ENCODE measurements at regions not wholly inside any gene's neighbourhood (a gene's known extent, or its start where the extent isn't known, plus 50 kb on each side); places are given as distances from the start of the nearest gene placed in this dataset.

DNA sequence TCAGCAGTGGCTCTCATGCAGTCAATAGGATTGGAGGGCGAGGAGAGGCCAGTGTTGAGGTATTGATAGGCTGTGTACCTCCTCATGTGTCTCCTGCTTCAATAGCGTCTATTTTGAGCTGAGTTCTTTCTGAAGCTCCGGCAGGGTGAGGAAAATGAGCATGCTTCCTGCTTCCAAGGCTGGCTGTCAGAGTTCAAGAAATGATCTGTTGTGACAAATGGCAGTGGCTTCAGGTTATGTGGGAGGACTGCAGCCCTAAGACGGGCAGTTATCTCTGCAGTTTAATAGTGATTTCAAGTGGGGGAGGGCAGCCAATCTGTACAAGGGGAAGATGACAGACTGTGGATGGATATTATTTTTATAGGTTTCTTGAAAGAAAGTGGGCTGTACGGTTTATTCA is 54.0 kb upstream of the CXCL14 start:
- TF ChIP-seq ZFX (IDR thresholded peaks at IDR 0.05; ENCODE audit: borderline replicate concordance), result no peak
- TF ChIP-seq, protein P1, sequence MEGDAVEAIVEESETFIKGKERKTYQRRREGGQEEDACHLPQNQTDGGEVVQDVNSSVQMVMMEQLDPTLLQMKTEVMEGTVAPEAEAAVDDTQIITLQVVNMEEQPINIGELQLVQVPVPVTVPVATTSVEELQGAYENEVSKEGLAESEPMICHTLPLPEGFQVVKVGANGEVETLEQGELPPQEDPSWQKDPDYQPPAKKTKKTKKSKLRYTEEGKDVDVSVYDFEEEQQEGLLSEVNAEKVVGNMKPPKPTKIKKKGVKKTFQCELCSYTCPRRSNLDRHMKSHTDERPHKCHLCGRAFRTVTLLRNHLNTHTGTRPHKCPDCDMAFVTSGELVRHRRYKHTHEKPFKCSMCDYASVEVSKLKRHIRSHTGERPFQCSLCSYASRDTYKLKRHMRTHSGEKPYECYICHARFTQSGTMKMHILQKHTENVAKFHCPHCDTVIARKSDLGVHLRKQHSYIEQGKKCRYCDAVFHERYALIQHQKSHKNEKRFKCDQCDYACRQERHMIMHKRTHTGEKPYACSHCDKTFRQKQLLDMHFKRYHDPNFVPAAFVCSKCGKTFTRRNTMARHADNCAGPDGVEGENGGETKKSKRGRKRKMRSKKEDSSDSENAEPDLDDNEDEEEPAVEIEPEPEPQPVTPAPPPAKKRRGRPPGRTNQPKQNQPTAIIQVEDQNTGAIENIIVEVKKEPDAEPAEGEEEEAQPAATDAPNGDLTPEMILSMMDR (IDR thresholded peaks at IDR 0.05), result no peak
- H3K27ac ChIP-seq, result no peak overlapping the region

DNA sequence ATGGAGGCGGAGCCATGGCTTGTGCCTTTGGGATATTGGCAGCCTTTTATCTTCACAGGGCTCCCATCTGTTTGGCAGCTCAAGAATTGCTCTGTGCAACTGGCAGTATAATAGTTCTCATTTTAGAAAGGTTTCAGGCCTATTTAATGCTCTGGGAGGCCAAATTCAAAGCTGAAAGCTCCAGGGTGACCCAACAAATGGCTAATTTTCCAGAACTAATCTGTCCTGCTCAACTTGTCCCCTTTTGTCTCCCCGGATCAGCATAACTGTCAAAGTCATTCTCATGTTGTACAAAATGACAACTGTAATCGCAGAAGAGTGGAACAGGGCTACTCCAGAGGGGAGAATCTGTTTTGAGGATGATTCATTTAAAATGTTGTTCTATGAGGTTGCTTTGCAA is 52.6 kb upstream of the CXCL14 start:
- H3K27ac ChIP-seq, result no peak overlapping the region
- TF ChIP-seq ZFX (IDR thresholded peaks at IDR 0.05; ENCODE audit: borderline replicate concordance), result no peak
- TF ChIP-seq, protein P1 (IDR thresholded peaks at IDR 0.05), result no peak

DNA sequence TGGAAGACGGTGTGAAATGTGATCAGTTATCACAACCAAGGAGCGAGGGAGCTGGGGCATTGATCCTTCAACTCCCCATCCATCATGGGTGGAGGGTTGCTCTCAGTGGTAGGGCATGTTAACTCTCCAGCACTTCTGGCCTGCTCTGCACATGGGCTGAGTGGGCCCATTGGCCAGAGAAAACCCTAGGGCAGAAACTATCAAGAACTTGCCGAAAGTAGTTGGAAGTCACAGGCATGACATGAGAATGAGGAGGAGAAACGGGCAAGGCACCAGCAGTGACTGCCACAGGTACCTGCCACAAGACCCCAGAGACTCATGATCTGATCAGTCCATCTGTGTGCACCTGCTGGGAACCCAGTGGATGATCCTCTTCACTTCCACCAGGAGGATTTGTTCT is 50.9 kb upstream of the CXCL14 start:
- H3K27ac ChIP-seq, result no peak overlapping the region
- TF ChIP-seq, protein P1 (IDR thresholded peaks at IDR 0.05), result no peak
- no peak for TF ChIP-seq ZFX (IDR thresholded peaks at IDR 0.05; ENCODE audit: borderline replicate concordance)

DNA sequence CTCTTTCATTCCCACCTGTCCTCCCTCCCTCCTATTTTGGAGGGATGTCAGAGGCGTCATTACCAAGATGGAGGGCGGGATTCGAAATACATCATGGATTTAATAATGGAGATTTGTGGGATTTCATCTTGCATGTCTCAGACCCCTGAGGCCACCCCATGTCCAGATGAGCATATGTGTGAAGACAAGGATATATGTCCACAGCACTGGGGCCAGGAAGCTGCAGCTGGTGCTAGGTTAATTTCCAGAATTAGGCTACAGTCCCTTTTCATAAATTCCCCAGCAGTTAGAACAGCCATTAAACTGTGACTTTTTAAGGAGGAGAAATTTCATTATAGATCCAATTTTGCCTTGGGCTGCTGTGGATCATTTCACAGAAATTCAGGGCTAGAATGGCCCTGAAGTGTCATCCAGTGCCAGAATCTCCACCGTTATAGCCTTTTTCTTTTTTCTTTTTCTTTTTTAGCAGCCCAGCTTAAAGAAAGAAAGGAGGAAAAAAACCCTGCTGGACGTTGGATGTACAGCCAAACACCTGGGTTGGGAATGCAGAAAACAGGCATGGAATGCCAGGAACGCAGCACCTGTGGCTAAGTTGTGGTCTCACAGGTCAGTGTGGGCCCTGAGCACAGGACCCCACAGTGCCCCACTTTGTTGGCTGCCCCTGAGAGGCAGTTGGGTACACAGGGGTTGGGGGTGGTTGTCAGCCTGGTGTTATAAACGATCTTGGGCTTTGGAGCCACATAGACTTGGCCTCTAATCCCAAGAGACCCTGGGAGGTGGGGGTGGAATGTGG is 50.2 kb upstream of the CXCL14 start:
- no peak for TF ChIP-seq ZFX (IDR thresholded peaks at IDR 0.05; ENCODE audit: borderline replicate concordance)
- TF ChIP-seq, protein P1 (IDR thresholded peaks at IDR 0.05), result no peak
- no peak overlapping the region for H3K27ac ChIP-seq

Data from 22Rv1 (cell line).